Vagina (tissue), 2 donors: ENCODE measurements at regions not wholly inside any gene's neighbourhood (a gene's known extent, or its start where the extent isn't known, plus 50 kb on each side); places are given as distances from the start of the nearest gene placed in this dataset.
"Not testable (repeated sequence)": the region's sequence is repeated elsewhere in the genome, so short reads cannot be mapped to it uniquely, and the experiment has no call there.

Experiments
- DNase-seq, 2 donors: peaks; one replicate each; pipeline ENCODE4 v3.0.0-alpha.2; 2017; ENCODE audit errors: extremely low spot score in 2 of 2
- H3K27ac ChIP-seq: fragments of 200-600 bp; sonication (generic); one replicate; pipeline ENCODE4 v1.5.1; 2019
- H3K27me3 ChIP-seq: fragments of 200-600 bp; sonication (generic); one replicate; pipeline ENCODE4 v1.5.1; 2019
- H3K36me3 ChIP-seq, 2 donors: fragments of 200-600 bp; sonication (generic); one replicate each; pipeline ENCODE4 v1.5.1; 2017 to 2019
- H3K4me1 ChIP-seq: fragments of 200-600 bp; sonication (generic); one replicate; pipeline ENCODE4 v1.5.1; 2019
- H3K4me3 ChIP-seq, 2 donors: fragments of 200-600 bp; sonication (generic); 1 replicate in 1 of 2; 2 replicates in 1 of 2; pipeline ENCODE4 v1.5.1; 2016 to 2019
- H3K9me3 ChIP-seq: fragments of 200-600 bp; sonication (generic); one replicate; pipeline ENCODE4 v1.5.1; 2019
- CTCF ChIP-seq, 3 experiments: fragments of 450-650 bp in 2 of 3; fragments of 200-600 bp in 1 of 3; sonication (generic) in 1 of 3; IDR thresholded peaks; one replicate each; pipeline ENCODE4 v1.5.1; 2017 to 2019; ENCODE audit warnings: antibody characterized with exemption in 3 of 3, mild to moderate bottlenecking in 2 of 3, moderate library complexity in 2 of 3
- POLR2A ChIP-seq, 2 donors: fragments of 450-650 bp; IDR thresholded peaks; one replicate each; pipeline ENCODE4 v1.6.1; 2017; ENCODE audit warnings: antibody characterized with exemption in 2 of 2, mild to moderate bottlenecking in 2 of 2, moderate library complexity in 2 of 2
- POLR2AphosphoS5 ChIP-seq, 2 donors: sonication (generic); formaldehyde crosslinking; IDR thresholded peaks; one replicate each; pipeline ENCODE4 v1.9.0; 2017; ENCODE audit warnings: antibody characterized with exemption in 2 of 2, mild to moderate bottlenecking in 2 of 2, low read depth in 1 of 2; ENCODE audit not compliant: insufficient read depth in 1 of 2
- intact Hi-C: fragments of 100-400 bp; cut with DNase I; formaldehyde crosslinking; loops from one replicate; pipeline ENCODE4 v1.15.1; 2023

GRCh38 chr13:81872581-81872980, 1531.7 kb upstream of the SPRY2 start:
- Histone ChIP-seq H3K36me3 (no peaks in the 10 kb centered on the region), H3K4me1 (no peaks in the 10 kb centered on the region), H3K9me3 (no peaks in the 10 kb centered on the region), H3K4me3 (no peak overlapping the region), H3K27ac (no peak overlapping the region), H3K27me3 (no peaks in the 10 kb centered on the region)
- DNase-seq: no peak
- TF ChIP-seq POLR2A (IDR thresholded peaks at IDR 0.05) (no peak), POLR2AphosphoS5 (IDR thresholded peaks at IDR 0.05; ENCODE audit: insufficient read depth in 1 of 2, low read depth in 1 of 2) (no peak), CTCF (IDR thresholded peaks at IDR 0.05) (no peak)
- intact Hi-C loops: no loop called here

- intact Hi-C loops, DNase-seq, H3K27ac ChIP-seq, H3K27me3 ChIP-seq, H3K9me3 ChIP-seq, H3K4me3 ChIP-seq, H3K36me3 ChIP-seq, H3K4me1 ChIP-seq: not testable (repeated sequence)
Observed at GRCh38 chr13:81871751-81872325, 1530.9 kb upstream of the SPRY2 start.

GRCh38 chr13:81848291-81848690, 1507.4 kb upstream of the SPRY2 start:
- H3K4me1 ChIP-seq: no peaks in the 10 kb centered on the region
- intact Hi-C loops: no loop called here
- H3K27ac ChIP-seq: no peak overlapping the region
- no peaks in the 10 kb centered on the region for H3K9me3 ChIP-seq
- no peak for DNase-seq
- TF ChIP-seq CTCF (IDR thresholded peaks at IDR 0.05) (no peak), POLR2A (IDR thresholded peaks at IDR 0.05) (no peak), POLR2AphosphoS5 (IDR thresholded peaks at IDR 0.05; ENCODE audit: insufficient read depth in 1 of 2, low read depth in 1 of 2) (no peak)
- no peaks in the 10 kb centered on the region for H3K27me3 ChIP-seq
- H3K4me3 ChIP-seq: no peak overlapping the region
- no peaks in the 10 kb centered on the region for H3K36me3 ChIP-seq

GRCh38 chr13:81846771-81847170, 1505.8 kb upstream of the SPRY2 start:
- H3K27ac ChIP-seq: no peak overlapping the region

GRCh38 chr13:81821259-81821658, 1480.3 kb upstream of the SPRY2 start:
- H3K4me1 ChIP-seq: no peaks in the 10 kb centered on the region
- no peaks in the 10 kb centered on the region for H3K36me3 ChIP-seq
- TF ChIP-seq POLR2A (IDR thresholded peaks at IDR 0.05) (no peak), CTCF (IDR thresholded peaks at IDR 0.05) (no peak), POLR2AphosphoS5 (IDR thresholded peaks at IDR 0.05; ENCODE audit: insufficient read depth in 1 of 2, low read depth in 1 of 2) (no peak)
- DNase-seq: no peak
- no peak overlapping the region for H3K4me3 ChIP-seq
- no peaks in the 10 kb centered on the region for H3K27me3 ChIP-seq
- no peaks in the 10 kb centered on the region for H3K9me3 ChIP-seq
- no peak overlapping the region for H3K27ac ChIP-seq
- intact Hi-C loops: no loop called here

More at GRCh38 chr13:81846771-81847170, 1505.8 kb upstream of the SPRY2 start:
- Histone ChIP-seq H3K4me3 (no peak overlapping the region), H3K27me3 (no peaks in the 10 kb centered on the region), H3K4me1 (no peaks in the 10 kb centered on the region), H3K9me3 (no peaks in the 10 kb centered on the region), H3K36me3 (no peaks in the 10 kb centered on the region)
- DNase-seq: no peak
- TF ChIP-seq CTCF (IDR thresholded peaks at IDR 0.05): no peak
- no peak for TF ChIP-seq POLR2A (IDR thresholded peaks at IDR 0.05)
- TF ChIP-seq POLR2AphosphoS5 (IDR thresholded peaks at IDR 0.05; ENCODE audit: insufficient read depth in 1 of 2, low read depth in 1 of 2): no peak
- intact Hi-C loops: no loop called here
